PC-9 (cell line): ENCODE measurements at regions not wholly inside any gene's neighbourhood (a gene's known extent, or its start where the extent isn't known, plus 50 kb on each side); places are given as distances from the start of the nearest gene placed in this dataset.

Source experiments
- CTCF ChIP-seq: fragments of 200-600 bp; sonication (generic); conservative IDR thresholded peaks from 2 replicates; pipeline ENCODE4 v1.6.1; 2017; ENCODE audit warnings: mixed run types, antibody characterized with exemption, mild to moderate bottlenecking, moderate library complexity
- EZH2 ChIP-seq: fragments of 200-600 bp; sonication (generic); IDR thresholded peaks from 2 replicates; pipeline ENCODE4 v1.8.0; 2017; ENCODE audit warnings: antibody characterized with exemption, low read depth

- TF ChIP-seq CTCF (no peak), EZH2 (no peak)
Measured at GRCh38 chr7:46653848-46654247, 732.8 kb upstream of the IGFBP3 start.
